GM23338 (cell line): ENCODE measurements at regions not wholly inside any gene's neighbourhood (a gene's known extent, or its start where the extent isn't known, plus 50 kb on each side); places are given as distances from the start of the nearest gene placed in this dataset.

Experiments used
- ATAC-seq: fragments of 200-7000 bp; cut with Tn5 transposase; 3 replicates; pipeline ENCODE4 v1.9.1; 2020
- DNase-seq: peaks from one replicate; pipeline ENCODE4 v3.0.0-alpha.2; 2015; ENCODE audit warnings: low spot score
- H2AFZ ChIP-seq: fragments of 200-600 bp; sonication (generic); 2 replicates; pipeline ENCODE4 v1.8.0; 2016; ENCODE audit warnings: antibody characterized with exemption, mild to moderate bottlenecking, moderate library complexity
- H3F3A ChIP-seq: fragments of 200-600 bp; sonication (generic); replicated peaks from 2 replicates; pipeline ENCODE4 v1.8.0; 2017; ENCODE audit warnings: antibody characterized with exemption, mixed run types, low read depth
- H3K27ac ChIP-seq: fragments of 200-600 bp; sonication (generic); 2 replicates; pipeline ENCODE4 v1.6.1; 2016; ENCODE audit warnings: low read depth
- H3K27me3 ChIP-seq: fragments of 200-600 bp; sonication (generic); 2 replicates; pipeline ENCODE4 v1.8.0; 2016; ENCODE audit warnings: mild to moderate bottlenecking, mixed run types, moderate library complexity; ENCODE audit not compliant: insufficient read depth
- H3K36me3 ChIP-seq: fragments of 200-600 bp; sonication (generic); 2 replicates; pipeline ENCODE4 v1.8.0; 2016; ENCODE audit warnings: mild to moderate bottlenecking; ENCODE audit not compliant: insufficient read depth
- H3K4me1 ChIP-seq: fragments of 200-600 bp; sonication (generic); 2 replicates; pipeline ENCODE4 v1.8.0; 2016; ENCODE audit warnings: mild to moderate bottlenecking, moderate library complexity; ENCODE audit not compliant: insufficient read depth
- H3K4me2 ChIP-seq: fragments of 200-600 bp; sonication (generic); 2 replicates; pipeline ENCODE4 v1.7.1; 2017; ENCODE audit warnings: mixed run types
- H3K4me3 ChIP-seq: fragments of 200-600 bp; sonication (generic); 2 replicates; pipeline ENCODE4 v1.6.1; 2016; ENCODE audit warnings: mixed run types
- H3K79me2 ChIP-seq: fragments of 200-600 bp; sonication (generic); replicated peaks from 2 replicates; pipeline ENCODE4 v1.8.0; 2017; ENCODE audit warnings: mild to moderate bottlenecking; ENCODE audit not compliant: insufficient read depth
- H3K9me2 ChIP-seq: fragments of 200-600 bp; sonication (generic); 2 replicates; pipeline ENCODE4 v1.8.0; 2017; ENCODE audit not compliant: insufficient read depth
- H4K20me1 ChIP-seq: fragments of 200-600 bp; sonication (generic); replicated peaks from 2 replicates; pipeline ENCODE4 v1.8.0; 2017; ENCODE audit warnings: mild to moderate bottlenecking; ENCODE audit not compliant: insufficient read depth
- H3K27ac Mint-ChIP-seq: 2 replicates; pipeline ENCODE4 v1.8.0; 2020; ENCODE audit warnings: inconsistent platforms, mild to moderate bottlenecking, moderate library complexity, mixed read lengths
- H3K27me3 Mint-ChIP-seq: 3 replicates; pipeline ENCODE4 v1.8.0; 2022; ENCODE audit warnings: low read depth, mild to moderate bottlenecking, moderate library complexity, mixed read lengths, inconsistent platforms; ENCODE audit not compliant: insufficient read depth, poor library complexity
- H3K36me3 Mint-ChIP-seq: 3 replicates; pipeline ENCODE4 v1.8.0; 2021; ENCODE audit warnings: low read depth, mild to moderate bottlenecking, inconsistent platforms, moderate library complexity, mixed read lengths
- H3K4me1 Mint-ChIP-seq: 3 replicates; pipeline ENCODE4 v1.8.0; 2020; ENCODE audit warnings: mild to moderate bottlenecking, inconsistent platforms, mixed read lengths
- H3K4me3 Mint-ChIP-seq: 3 replicates; pipeline ENCODE4 v1.8.0; 2021; ENCODE audit warnings: moderate library complexity, mild to moderate bottlenecking, inconsistent platforms, mixed read lengths
- H3K9me3 Mint-ChIP-seq: 3 replicates; pipeline ENCODE4 v1.8.0; 2020; ENCODE audit warnings: moderate library complexity, mild to moderate bottlenecking, inconsistent platforms, mixed read lengths
- CREB1 ChIP-seq: fragments of 250-450 bp; sonication (Bioruptor Pico); IDR thresholded peaks from 2 replicates; pipeline ENCODE4 v1.5.0; 2020; ENCODE audit warnings: low read depth, mild to moderate bottlenecking, moderate library complexity
- EZH2 ChIP-seq: fragments of 200-600 bp; sonication (generic); IDR thresholded peaks from one replicate; pipeline ENCODE4 v1.8.0; 2017; ENCODE audit warnings: antibody characterized with exemption, mild to moderate bottlenecking, low read depth; ENCODE audit not compliant: unreplicated experiment
- EZH2phosphoT487 ChIP-seq: fragments of 200-600 bp; sonication (generic); IDR thresholded peaks from one replicate; pipeline ENCODE4 v1.8.1; 2018; ENCODE audit warnings: antibody characterized with exemption; ENCODE audit not compliant: unreplicated experiment
- JUNB ChIP-seq: IDR thresholded peaks from one replicate; pipeline ENCODE4 v1.6.1; 2016; ENCODE audit warnings: antibody characterized with exemption; ENCODE audit not compliant: unreplicated experiment
- NANOG ChIP-seq: IDR thresholded peaks from 2 replicates; pipeline ENCODE4 v1.6.1; 2016; ENCODE audit warnings: antibody characterized with exemption, borderline replicate concordance
- POLR2AphosphoS5 ChIP-seq: IDR thresholded peaks from 2 replicates; pipeline ENCODE4 v1.6.1; 2016; ENCODE audit warnings: antibody characterized with exemption, low read depth
- STAT1 ChIP-seq: IDR thresholded peaks from one replicate; pipeline ENCODE4 v1.6.1; 2016; ENCODE audit warnings: antibody characterized with exemption; ENCODE audit not compliant: unreplicated experiment
- ZNF114 ChIP-seq: fragments of 250-450 bp; sonication (Bioruptor Pico); IDR thresholded peaks from 2 replicates; pipeline ENCODE4 v1.5.0; 2020; ENCODE audit warnings: mild to moderate bottlenecking, moderate library complexity
- ZNF331 ChIP-seq: fragments of 250-450 bp; sonication (Bioruptor Pico); IDR thresholded peaks from 2 replicates; pipeline ENCODE4 v1.5.0; 2020; ENCODE audit warnings: low read depth, mild to moderate bottlenecking, moderate library complexity
- TF ChIP-seq, protein P1 (sequence below), 2 experiments: fragments of 200-600 bp in 1 of 2; sonication (generic) in 1 of 2; conservative IDR thresholded peaks; 2 replicates each; pipeline versions ENCODE4 v1.5.1 to v1.6.1; 2016 to 2017; ENCODE audit warnings: antibody characterized with exemption in 2 of 2, low read depth in 2 of 2, mild to moderate bottlenecking in 2 of 2, moderate library complexity in 1 of 2
- TF ChIP-seq, protein P2 (sequence below): fragments of 250-450 bp; sonication (Bioruptor Pico); IDR thresholded peaks from 2 replicates; pipeline ENCODE4 v1.5.0; 2020; ENCODE audit warnings: mild to moderate bottlenecking, moderate library complexity
- TF ChIP-seq, protein P3 (sequence below): IDR thresholded peaks from 2 replicates; pipeline ENCODE4 v1.6.1; 2016; ENCODE audit warnings: antibody characterized with exemption
- TF ChIP-seq, protein P4 (sequence below): IDR thresholded peaks from one replicate; pipeline ENCODE4 v1.6.1; 2018; ENCODE audit warnings: antibody characterized with exemption; ENCODE audit not compliant: unreplicated experiment

DNA sequence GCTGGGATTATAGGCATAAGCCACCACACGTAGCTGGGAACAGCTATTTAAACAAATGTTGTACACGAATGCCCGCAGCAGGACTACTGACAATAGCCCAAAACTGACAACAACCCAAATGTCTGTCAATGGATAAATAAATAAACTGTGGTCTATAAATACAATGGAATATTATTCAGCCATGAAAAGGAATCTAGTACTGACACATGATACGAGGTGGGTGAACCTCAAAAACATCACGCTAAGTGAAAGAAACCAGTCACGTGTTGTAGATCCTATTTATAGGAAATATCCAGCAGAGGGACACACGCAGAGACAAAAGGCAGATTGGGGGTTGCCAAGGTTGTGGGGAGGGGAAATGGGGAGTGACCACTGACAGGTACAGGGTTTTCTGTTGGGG is 390.0 kb upstream of the TNRC6C start:
- DNase-seq (no peak), ATAC-seq (no peak)
- Histone ChIP-seq H3K36me3 (no peaks in the 10 kb centered on the region), H3F3A (no peaks in the 10 kb centered on the region), H2AFZ (no peak overlapping the region), H3K27ac (no peak overlapping the region), H3K79me2 (no peaks in the 10 kb centered on the region), H3K4me2 (no peak overlapping the region), H3K4me3 (no peak overlapping the region), H3K27me3 (no peaks in the 10 kb centered on the region), H3K9me2 (no peaks in the 10 kb centered on the region), H3K4me1 (peaks cover 15% of the 10 kb centered on the region), H4K20me1 (no peaks in the 10 kb centered on the region)
- no peak for TF ChIP-seq JUNB
- TF ChIP-seq ZNF331: no peak
- TF ChIP-seq EZH2phosphoT487: no peak
- TF ChIP-seq NANOG: no peak
- TF ChIP-seq, protein P1, sequence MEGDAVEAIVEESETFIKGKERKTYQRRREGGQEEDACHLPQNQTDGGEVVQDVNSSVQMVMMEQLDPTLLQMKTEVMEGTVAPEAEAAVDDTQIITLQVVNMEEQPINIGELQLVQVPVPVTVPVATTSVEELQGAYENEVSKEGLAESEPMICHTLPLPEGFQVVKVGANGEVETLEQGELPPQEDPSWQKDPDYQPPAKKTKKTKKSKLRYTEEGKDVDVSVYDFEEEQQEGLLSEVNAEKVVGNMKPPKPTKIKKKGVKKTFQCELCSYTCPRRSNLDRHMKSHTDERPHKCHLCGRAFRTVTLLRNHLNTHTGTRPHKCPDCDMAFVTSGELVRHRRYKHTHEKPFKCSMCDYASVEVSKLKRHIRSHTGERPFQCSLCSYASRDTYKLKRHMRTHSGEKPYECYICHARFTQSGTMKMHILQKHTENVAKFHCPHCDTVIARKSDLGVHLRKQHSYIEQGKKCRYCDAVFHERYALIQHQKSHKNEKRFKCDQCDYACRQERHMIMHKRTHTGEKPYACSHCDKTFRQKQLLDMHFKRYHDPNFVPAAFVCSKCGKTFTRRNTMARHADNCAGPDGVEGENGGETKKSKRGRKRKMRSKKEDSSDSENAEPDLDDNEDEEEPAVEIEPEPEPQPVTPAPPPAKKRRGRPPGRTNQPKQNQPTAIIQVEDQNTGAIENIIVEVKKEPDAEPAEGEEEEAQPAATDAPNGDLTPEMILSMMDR (conservative IDR thresholded peaks at IDR 0.05; ENCODE audit: low read depth in 2 of 2): no peak
- no peak for TF ChIP-seq EZH2
- TF ChIP-seq, protein P2, sequence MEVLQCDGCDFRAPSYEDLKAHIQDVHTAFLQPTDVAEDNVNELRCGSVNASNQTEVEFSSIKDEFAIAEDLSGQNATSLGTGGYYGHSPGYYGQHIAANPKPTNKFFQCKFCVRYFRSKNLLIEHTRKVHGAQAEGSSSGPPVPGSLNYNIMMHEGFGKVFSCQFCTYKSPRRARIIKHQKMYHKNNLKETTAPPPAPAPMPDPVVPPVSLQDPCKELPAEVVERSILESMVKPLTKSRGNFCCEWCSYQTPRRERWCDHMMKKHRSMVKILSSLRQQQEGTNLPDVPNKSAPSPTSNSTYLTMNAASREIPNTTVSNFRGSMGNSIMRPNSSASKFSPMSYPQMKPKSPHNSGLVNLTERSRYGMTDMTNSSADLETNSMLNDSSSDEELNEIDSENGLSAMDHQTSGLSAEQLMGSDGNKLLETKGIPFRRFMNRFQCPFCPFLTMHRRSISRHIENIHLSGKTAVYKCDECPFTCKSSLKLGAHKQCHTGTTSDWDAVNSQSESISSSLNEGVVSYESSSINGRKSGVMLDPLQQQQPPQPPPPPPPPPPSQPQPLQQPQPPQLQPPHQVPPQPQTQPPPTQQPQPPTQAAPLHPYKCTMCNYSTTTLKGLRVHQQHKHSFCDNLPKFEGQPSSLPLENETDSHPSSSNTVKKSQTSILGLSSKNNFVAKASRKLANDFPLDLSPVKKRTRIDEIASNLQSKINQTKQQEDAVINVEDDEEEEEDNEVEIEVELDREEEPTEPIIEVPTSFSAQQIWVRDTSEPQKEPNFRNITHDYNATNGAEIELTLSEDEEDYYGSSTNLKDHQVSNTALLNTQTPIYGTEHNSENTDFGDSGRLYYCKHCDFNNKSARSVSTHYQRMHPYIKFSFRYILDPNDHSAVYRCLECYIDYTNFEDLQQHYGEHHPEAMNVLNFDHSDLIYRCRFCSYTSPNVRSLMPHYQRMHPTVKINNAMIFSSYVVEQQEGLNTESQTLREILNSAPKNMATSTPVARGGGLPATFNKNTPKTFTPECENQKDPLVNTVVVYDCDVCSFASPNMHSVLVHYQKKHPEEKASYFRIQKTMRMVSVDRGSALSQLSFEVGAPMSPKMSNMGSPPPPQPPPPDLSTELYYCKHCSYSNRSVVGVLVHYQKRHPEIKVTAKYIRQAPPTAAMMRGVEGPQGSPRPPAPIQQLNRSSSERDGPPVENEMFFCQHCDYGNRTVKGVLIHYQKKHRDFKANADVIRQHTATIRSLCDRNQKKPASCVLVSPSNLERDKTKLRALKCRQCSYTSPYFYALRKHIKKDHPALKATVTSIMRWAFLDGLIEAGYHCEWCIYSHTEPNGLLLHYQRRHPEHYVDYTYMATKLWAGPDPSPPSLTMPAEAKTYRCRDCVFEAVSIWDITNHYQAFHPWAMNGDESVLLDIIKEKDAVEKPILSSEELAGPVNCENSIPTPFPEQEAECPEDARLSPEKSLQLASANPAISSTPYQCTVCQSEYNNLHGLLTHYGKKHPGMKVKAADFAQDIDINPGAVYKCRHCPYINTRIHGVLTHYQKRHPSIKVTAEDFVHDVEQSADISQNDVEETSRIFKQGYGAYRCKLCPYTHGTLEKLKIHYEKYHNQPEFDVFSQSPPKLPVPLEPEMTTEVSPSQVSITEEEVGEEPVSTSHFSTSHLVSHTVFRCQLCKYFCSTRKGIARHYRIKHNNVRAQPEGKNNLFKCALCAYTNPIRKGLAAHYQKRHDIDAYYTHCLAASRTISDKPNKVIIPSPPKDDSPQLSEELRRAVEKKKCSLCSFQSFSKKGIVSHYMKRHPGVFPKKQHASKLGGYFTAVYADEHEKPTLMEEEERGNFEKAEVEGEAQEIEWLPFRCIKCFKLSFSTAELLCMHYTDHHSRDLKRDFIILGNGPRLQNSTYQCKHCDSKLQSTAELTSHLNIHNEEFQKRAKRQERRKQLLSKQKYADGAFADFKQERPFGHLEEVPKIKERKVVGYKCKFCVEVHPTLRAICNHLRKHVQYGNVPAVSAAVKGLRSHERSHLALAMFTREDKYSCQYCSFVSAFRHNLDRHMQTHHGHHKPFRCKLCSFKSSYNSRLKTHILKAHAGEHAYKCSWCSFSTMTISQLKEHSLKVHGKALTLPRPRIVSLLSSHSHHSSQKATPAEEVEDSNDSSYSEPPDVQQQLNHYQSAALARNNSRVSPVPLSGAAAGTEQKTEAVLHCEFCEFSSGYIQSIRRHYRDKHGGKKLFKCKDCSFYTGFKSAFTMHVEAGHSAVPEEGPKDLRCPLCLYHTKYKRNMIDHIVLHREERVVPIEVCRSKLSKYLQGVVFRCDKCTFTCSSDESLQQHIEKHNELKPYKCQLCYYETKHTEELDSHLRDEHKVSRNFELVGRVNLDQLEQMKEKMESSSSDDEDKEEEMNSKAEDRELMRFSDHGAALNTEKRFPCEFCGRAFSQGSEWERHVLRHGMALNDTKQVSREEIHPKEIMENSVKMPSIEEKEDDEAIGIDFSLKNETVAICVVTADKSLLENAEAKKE (CRISPR knock-in tag): no peak
- TF ChIP-seq, protein P3, sequence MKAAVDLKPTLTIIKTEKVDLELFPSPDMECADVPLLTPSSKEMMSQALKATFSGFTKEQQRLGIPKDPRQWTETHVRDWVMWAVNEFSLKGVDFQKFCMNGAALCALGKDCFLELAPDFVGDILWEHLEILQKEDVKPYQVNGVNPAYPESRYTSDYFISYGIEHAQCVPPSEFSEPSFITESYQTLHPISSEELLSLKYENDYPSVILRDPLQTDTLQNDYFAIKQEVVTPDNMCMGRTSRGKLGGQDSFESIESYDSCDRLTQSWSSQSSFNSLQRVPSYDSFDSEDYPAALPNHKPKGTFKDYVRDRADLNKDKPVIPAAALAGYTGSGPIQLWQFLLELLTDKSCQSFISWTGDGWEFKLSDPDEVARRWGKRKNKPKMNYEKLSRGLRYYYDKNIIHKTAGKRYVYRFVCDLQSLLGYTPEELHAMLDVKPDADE: no peak
- TF ChIP-seq, protein P4, sequence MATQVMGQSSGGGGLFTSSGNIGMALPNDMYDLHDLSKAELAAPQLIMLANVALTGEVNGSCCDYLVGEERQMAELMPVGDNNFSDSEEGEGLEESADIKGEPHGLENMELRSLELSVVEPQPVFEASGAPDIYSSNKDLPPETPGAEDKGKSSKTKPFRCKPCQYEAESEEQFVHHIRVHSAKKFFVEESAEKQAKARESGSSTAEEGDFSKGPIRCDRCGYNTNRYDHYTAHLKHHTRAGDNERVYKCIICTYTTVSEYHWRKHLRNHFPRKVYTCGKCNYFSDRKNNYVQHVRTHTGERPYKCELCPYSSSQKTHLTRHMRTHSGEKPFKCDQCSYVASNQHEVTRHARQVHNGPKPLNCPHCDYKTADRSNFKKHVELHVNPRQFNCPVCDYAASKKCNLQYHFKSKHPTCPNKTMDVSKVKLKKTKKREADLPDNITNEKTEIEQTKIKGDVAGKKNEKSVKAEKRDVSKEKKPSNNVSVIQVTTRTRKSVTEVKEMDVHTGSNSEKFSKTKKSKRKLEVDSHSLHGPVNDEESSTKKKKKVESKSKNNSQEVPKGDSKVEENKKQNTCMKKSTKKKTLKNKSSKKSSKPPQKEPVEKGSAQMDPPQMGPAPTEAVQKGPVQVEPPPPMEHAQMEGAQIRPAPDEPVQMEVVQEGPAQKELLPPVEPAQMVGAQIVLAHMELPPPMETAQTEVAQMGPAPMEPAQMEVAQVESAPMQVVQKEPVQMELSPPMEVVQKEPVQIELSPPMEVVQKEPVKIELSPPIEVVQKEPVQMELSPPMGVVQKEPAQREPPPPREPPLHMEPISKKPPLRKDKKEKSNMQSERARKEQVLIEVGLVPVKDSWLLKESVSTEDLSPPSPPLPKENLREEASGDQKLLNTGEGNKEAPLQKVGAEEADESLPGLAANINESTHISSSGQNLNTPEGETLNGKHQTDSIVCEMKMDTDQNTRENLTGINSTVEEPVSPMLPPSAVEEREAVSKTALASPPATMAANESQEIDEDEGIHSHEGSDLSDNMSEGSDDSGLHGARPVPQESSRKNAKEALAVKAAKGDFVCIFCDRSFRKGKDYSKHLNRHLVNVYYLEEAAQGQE: no peak
- TF ChIP-seq CREB1 (CRISPR knock-in tag): no peak
- TF ChIP-seq POLR2AphosphoS5: no peak
- TF ChIP-seq STAT1: no peak
- no peak for TF ChIP-seq ZNF114 (CRISPR knock-in tag)
- Mint-ChIP-seq H3K36me3 (no peaks in the 10 kb centered on the region), H3K27me3 (peaks cover 14% of the 10 kb centered on the region), H3K4me1 (peaks cover 17% of the 10 kb centered on the region), H3K27ac (no peak overlapping the region), H3K4me3 (no peak overlapping the region), H3K9me3 (peaks cover 4% of the 10 kb centered on the region; the same call in 1 of the 3 replicates)
